HepG2 (cell line): ENCODE measurements at regions not wholly inside any gene's neighbourhood (a gene's known extent, or its start where the extent isn't known, plus 50 kb on each side); places are given as distances from the start of the nearest gene placed in this dataset.

Experiments used
- ATAC-seq: fragments of 200-7000 bp; cut with Tn5 transposase; 3 replicates; pipeline ENCODE4 v1.9.1; 2020; ENCODE audit warnings: mild to moderate bottlenecking, moderate library complexity
- BruUV-seq: library from RNA; stranded (reverse); fragments of 400-500 nt; replicated peaks from 2 replicates; lab custom pipeline; 2021; lab: Mats Ljungman, UMichigan
- CTCF ChIA-PET: fragments of 300-600 bp; formaldehyde crosslinking; extraction: SDS; loops from one replicate; lab custom pipeline; 2021; ENCODE audit warnings: low total read pairs, inconsistent platforms, low intra/inter-chr PET ratio; lab: Yijun Ruan, JAX
- POLR2A ChIA-PET: fragments of 350-600 bp; sonication (Branson Sonifier 250); formaldehyde crosslinking; loops from one replicate; lab custom pipeline; 2020; ENCODE audit warnings: antibody characterized with exemption, inconsistent platforms; lab: Yijun Ruan, JAX
- DNase-seq: peaks from one replicate; pipeline ENCODE4 v3.0.0-alpha.2; 2015; ENCODE audit warnings: low spot score
- FAIRE-seq: peaks from 3 replicates; lab custom pipeline; 2011; peaks lifted over from hg19 to GRCh38; lab: Jason Lieb, UNC
- H2AFZ ChIP-seq: one replicate; pipeline ENCODE4 v1.6.1; 2011; ENCODE audit warnings: low read length, inconsistent platforms
- H3K27ac ChIP-seq: fragments of 300-600 bp; 3 replicates; pipeline ENCODE4 v1.8.0; 2011; ENCODE audit warnings: mixed run types, mild to moderate bottlenecking, mixed read lengths, low read length, inconsistent platforms; ENCODE audit not compliant: insufficient read depth; ENCODE audit errors: extremely low read length
- H3K27me3 ChIP-seq, 2 experiments: fragments of 200-600 bp in 1 of 2; 2 replicates in 1 of 2; 3 replicates in 1 of 2; pipeline versions ENCODE4 v1.6.0 to v1.8.0; 2011; ENCODE audit warnings: low read length in 2 of 2, mild to moderate bottlenecking in 2 of 2, moderate library complexity in 2 of 2, inconsistent platforms in 1 of 2; ENCODE audit not compliant: insufficient read depth in 2 of 2, control insufficient read depth in 1 of 2
- H3K36me3 ChIP-seq, 2 experiments: fragments of 200-600 bp in 1 of 2; replicated peaks in 1 of 2; 2 replicates in 1 of 2; 3 replicates in 1 of 2; pipeline versions ENCODE4 v1.5.1 to v1.8.0; 2011; ENCODE audit warnings: low read length in 2 of 2, inconsistent platforms in 1 of 2; ENCODE audit not compliant: insufficient read depth in 2 of 2, control insufficient read depth in 1 of 2
- H3K4me1 ChIP-seq: 2 replicates; pipeline ENCODE4 v1.5.1; 2012; ENCODE audit warnings: low read length, inconsistent platforms; ENCODE audit not compliant: insufficient read depth
- H3K4me2 ChIP-seq: 2 replicates; pipeline ENCODE4 v1.6.0; 2011; ENCODE audit warnings: low read depth, low read length, inconsistent platforms
- H3K4me3 ChIP-seq, 3 experiments: fragments of 200-600 bp in 1 of 3; sonication (generic), shearing (Covaris generic) in 1 of 3; replicated peaks in 1 of 3; 2 replicates each; pipeline ENCODE4 v1.5.1; 2011 to 2016; ENCODE audit warnings: low read length in 3 of 3, inconsistent platforms in 2 of 3, low read depth in 2 of 3, mild to moderate bottlenecking in 2 of 3, control low read depth in 1 of 3, mixed read lengths in 1 of 3; ENCODE audit not compliant: insufficient read depth in 1 of 3
- H3K79me2 ChIP-seq: one replicate; pipeline ENCODE4 v1.6.1; 2011; ENCODE audit warnings: low read length, inconsistent platforms; ENCODE audit not compliant: insufficient read depth
- H3K9ac ChIP-seq: 2 replicates; pipeline ENCODE4 v1.6.0; 2011; ENCODE audit warnings: mild to moderate bottlenecking, low read depth, low read length, inconsistent platforms; ENCODE audit not compliant: insufficient read depth
- H3K9me3 ChIP-seq: 2 replicates; pipeline ENCODE4 v1.5.1; 2012; ENCODE audit warnings: mild to moderate bottlenecking, low read length
- H4K20me1 ChIP-seq: 2 replicates; pipeline ENCODE4 v1.6.0; 2011; ENCODE audit warnings: inconsistent platforms, mild to moderate bottlenecking, low read length, moderate library complexity; ENCODE audit not compliant: insufficient read depth
- ELF1 ChIP-seq: sonication (generic); formaldehyde crosslinking; IDR thresholded peaks from 2 replicates; pipeline ENCODE4 v1.4.0; 2020; ENCODE audit warnings: missing genetic modification reagents
- MTA1 ChIP-seq: sonication (generic); formaldehyde crosslinking; IDR thresholded peaks from 2 replicates; pipeline ENCODE4 v1.4.0; 2020; ENCODE audit warnings: missing genetic modification reagents, mild to moderate bottlenecking, borderline replicate concordance
- NFYB ChIP-seq: sonication (generic); formaldehyde crosslinking; IDR thresholded peaks from 2 replicates; pipeline ENCODE4 v1.4.0; 2020; ENCODE audit warnings: missing genetic modification reagents
- SMARCE1 ChIP-seq: fragments of 450-650 bp; IDR thresholded peaks from 2 replicates; pipeline ENCODE4 v1.6.1; 2017; ENCODE audit warnings: borderline replicate concordance
- SRF ChIP-seq: IDR thresholded peaks from 2 replicates; pipeline ENCODE4 v1.6.1; 2011; ENCODE audit warnings: mild to moderate bottlenecking, low read depth, low read length, moderate library complexity
- ZNF441 ChIP-seq: sonication (generic); formaldehyde crosslinking; IDR thresholded peaks from 2 replicates; pipeline ENCODE4 v1.7.0; 2021; ENCODE audit warnings: missing genetic modification reagents, borderline replicate concordance
- ZSCAN12 ChIP-seq: sonication (generic); formaldehyde crosslinking; IDR thresholded peaks from 2 replicates; pipeline ENCODE4 v1.9.0; 2021; ENCODE audit warnings: mild to moderate bottlenecking, missing genetic modification reagents
- in situ Hi-C: cut with HindIII; loops from 2 replicates; pipeline ENCODE4 v1.10.0; 2017; ENCODE audit warnings: low pct_unique_long_range_greater_than_20kb; ENCODE audit not compliant: extremely low pct_ligation_motif_present
- intact Hi-C: fragments of 100-400 bp; cut with micrococcal nuclease; formaldehyde crosslinking; loops from one replicate; pipeline ENCODE4 v1.10.0; 2022; ENCODE audit not compliant: unreplicated experiment
- TF ChIP-seq, protein P1 (sequence below): sonication (generic); formaldehyde crosslinking; IDR thresholded peaks from 2 replicates; pipeline ENCODE4 v1.4.0; 2020; ENCODE audit warnings: missing genetic modification reagents
- TF ChIP-seq, protein P2 (sequence below): sonication (generic); formaldehyde crosslinking; IDR thresholded peaks from 2 replicates; pipeline ENCODE4 v1.8.0; 2022; ENCODE audit warnings: missing genetic modification reagents, mild to moderate bottlenecking, inconsistent platforms, borderline replicate concordance
- TF ChIP-seq, protein P3 (sequence below): fragments of 450-650 bp; IDR thresholded peaks from 2 replicates; pipeline ENCODE4 v1.6.1; 2017

DNA sequence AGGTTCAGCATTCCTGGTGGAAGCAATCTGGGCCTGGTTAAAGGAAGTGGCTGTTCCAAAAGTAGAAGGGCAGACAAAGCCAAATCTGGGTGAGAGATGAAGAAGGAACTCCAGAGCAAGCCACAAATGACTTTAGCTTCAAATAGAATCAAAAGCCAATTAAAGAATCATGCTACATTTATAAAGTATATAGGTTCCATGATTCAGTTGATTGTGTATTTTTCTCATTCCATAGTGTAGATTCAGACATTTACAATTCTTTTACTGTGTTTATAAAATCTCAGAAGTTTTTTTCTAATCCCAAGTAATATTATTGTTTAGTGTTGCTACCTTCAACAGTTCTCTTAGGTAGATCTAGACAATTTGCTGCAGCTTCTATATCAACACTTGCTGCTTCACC is 262.0 kb downstream of the PLK2 start:
- BruUV-seq = no TSS peak
- intact Hi-C loops = no loop called here
- no peak for ATAC-seq

More for the DNA sequence above, 262.0 kb downstream of the PLK2 start:
- TF ChIP-seq, protein P1, sequence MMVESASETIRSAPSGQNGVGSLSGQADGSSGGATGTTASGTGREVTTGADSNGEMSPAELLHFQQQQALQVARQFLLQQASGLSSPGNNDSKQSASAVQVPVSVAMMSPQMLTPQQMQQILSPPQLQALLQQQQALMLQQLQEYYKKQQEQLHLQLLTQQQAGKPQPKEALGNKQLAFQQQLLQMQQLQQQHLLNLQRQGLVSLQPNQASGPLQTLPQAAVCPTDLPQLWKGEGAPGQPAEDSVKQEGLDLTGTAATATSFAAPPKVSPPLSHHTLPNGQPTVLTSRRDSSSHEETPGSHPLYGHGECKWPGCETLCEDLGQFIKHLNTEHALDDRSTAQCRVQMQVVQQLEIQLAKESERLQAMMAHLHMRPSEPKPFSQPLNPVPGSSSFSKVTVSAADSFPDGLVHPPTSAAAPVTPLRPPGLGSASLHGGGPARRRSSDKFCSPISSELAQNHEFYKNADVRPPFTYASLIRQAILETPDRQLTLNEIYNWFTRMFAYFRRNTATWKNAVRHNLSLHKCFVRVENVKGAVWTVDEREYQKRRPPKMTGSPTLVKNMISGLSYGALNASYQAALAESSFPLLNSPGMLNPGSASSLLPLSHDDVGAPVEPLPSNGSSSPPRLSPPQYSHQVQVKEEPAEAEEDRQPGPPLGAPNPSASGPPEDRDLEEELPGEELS (CRISPR knock-in tag) = no peak
- TF ChIP-seq MTA1 (CRISPR knock-in tag) = no peak
- no peak for TF ChIP-seq ZNF441
- TF ChIP-seq, protein P2, sequence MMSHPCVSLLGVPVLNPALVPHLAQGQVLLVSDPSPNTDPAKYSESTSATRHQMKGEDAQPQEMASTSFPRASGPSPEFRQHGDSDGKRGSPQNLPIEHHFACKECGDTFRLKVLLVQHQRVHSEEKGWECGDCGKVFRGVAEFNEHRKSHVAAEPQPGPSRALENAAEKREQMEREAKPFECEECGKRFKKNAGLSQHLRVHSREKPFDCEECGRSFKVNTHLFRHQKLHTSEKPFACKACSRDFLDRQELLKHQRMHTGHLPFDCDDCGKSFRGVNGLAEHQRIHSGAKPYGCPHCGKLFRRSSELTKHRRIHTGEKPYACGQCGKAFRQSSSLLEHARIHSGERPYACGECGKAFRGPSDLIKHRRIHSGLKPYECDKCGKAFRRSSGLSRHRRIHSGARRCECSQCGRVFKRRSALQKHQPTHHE (CRISPR knock-in tag) = no peak
- no peak for TF ChIP-seq NFYB
- no peak for TF ChIP-seq ZSCAN12 (CRISPR knock-in tag)
- TF ChIP-seq, protein P3, sequence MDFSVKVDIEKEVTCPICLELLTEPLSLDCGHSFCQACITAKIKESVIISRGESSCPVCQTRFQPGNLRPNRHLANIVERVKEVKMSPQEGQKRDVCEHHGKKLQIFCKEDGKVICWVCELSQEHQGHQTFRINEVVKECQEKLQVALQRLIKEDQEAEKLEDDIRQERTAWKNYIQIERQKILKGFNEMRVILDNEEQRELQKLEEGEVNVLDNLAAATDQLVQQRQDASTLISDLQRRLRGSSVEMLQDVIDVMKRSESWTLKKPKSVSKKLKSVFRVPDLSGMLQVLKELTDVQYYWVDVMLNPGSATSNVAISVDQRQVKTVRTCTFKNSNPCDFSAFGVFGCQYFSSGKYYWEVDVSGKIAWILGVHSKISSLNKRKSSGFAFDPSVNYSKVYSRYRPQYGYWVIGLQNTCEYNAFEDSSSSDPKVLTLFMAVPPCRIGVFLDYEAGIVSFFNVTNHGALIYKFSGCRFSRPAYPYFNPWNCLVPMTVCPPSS = no peak
- no peak for TF ChIP-seq SMARCE1
- no peak for TF ChIP-seq ELF1
- no peak for TF ChIP-seq SRF
- FAIRE-seq = no peak
- no peak for DNase-seq
- POLR2A ChIA-PET = no interaction called here
- Histone ChIP-seq H3K9ac (no peak overlapping the region), H4K20me1 (no peaks in the 10 kb centered on the region), H3K79me2 (no peaks in the 10 kb centered on the region), H3K36me3 (no peaks in the 10 kb centered on the region), H3K27ac (no peak overlapping the region), H3K27me3 (no peaks in the 10 kb centered on the region; a peak in 1 of 5 replicates), H3K4me3 (no peak overlapping the region), H3K4me2 (no peak overlapping the region), H3K9me3 (no peaks in the 10 kb centered on the region), H2AFZ (no peak overlapping the region), H3K4me1 (no peaks in the 10 kb centered on the region)
- CTCF ChIA-PET = no interaction called here
- in situ Hi-C loops = no loop called here
